ENCODE measurements at regions not wholly inside any gene's neighbourhood (a gene's known extent, or its start where the extent isn't known, plus 50 kb on each side); places are given as distances from the start of the nearest gene placed in this dataset.

DNA sequence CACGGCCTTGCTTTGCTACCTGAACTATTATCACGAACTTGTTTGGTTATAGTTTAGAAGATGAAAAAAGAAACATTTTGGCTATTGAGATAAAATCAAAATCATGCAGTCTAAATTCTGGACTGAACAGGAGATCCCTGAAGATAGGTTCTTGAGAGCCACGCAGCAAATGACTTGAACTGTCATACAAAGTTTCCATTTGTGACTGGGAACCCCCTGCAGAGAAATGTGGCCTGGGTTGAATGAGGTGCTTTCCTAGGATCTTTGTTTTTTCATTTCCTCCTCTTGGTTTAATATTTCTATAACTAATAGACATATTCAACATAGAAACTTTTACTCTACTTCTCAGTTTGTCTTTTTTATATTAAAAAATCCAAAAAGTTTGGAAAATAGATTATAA, 184.7 kb upstream of the TRPM3 start:
- no peak for TF ChIP-seq CTCF (IDR thresholded peaks at IDR 0.05)
- TF ChIP-seq POLR2A (IDR thresholded peaks at IDR 0.05): no peak

Measured in Peyer's patch (tissue), 4 donors.